ENCODE measurements at regions not wholly inside any gene's neighbourhood (a gene's known extent, or its start where the extent isn't known, plus 50 kb on each side); places are given as distances from the start of the nearest gene placed in this dataset.

GRCh38 chr17:5702951-5703510, 118.7 kb upstream of the NLRP1 start:
- Mint-ChIP-seq H3K4me3 (no peak overlapping the region), H3K36me3 (ENCODE audit: low read depth) (peaks cover 6% of the 10 kb centered on the region; the same call in 1 of the 3 replicates), H3K9me3 (peaks cover 13% of the 10 kb centered on the region), H3K27me3 (ENCODE audit: insufficient read depth, low read depth, poor library complexity) (peaks cover 5% of the 10 kb centered on the region), H3K27ac (no peak overlapping the region), H3K4me1 (peaks cover 48% of the 10 kb centered on the region)
- no peaks in the 10 kb centered on the region for H3K79me2 ChIP-seq (replicated peaks; ENCODE audit: insufficient read depth)
- ATAC-seq (peak; percentile 5; the same call in 2 of the 3 replicates), DNase-seq (ENCODE audit: low spot score) (peak; percentile 69)
- H2AFZ ChIP-seq: no peak overlapping the region
- peaks cover 31% of the 10 kb centered on the region for H3K4me1 ChIP-seq (ENCODE audit: insufficient read depth)
- no peaks in the 10 kb centered on the region for H3K27me3 ChIP-seq (ENCODE audit: insufficient read depth)
- H3K36me3 ChIP-seq (ENCODE audit: insufficient read depth): no peaks in the 10 kb centered on the region
- H4K20me1 ChIP-seq (replicated peaks; ENCODE audit: insufficient read depth): no peaks in the 10 kb centered on the region
- no peak for TF ChIP-seq STAT1 (IDR thresholded peaks at IDR 0.05; ENCODE audit: unreplicated experiment)
- TF ChIP-seq CREB1 (CRISPR knock-in tag; IDR thresholded peaks at IDR 0.05; ENCODE audit: low read depth): no peak
- no peak for TF ChIP-seq POLR2AphosphoS5 (IDR thresholded peaks at IDR 0.05; ENCODE audit: low read depth)
- no peak for TF ChIP-seq NANOG (IDR thresholded peaks at IDR 0.05; ENCODE audit: borderline replicate concordance)
- no peak for TF ChIP-seq ZNF114 (CRISPR knock-in tag; IDR thresholded peaks at IDR 0.05)
- TF ChIP-seq EZH2 (IDR thresholded peaks at IDR 0.05; ENCODE audit: low read depth, unreplicated experiment): no peak
- 0 out of 2 replicates have a peak, but pooled peaks cover 3% of the 10 kb centered on the region for H3F3A ChIP-seq (replicated peaks; ENCODE audit: low read depth)
- H3K27ac ChIP-seq (ENCODE audit: low read depth): no peak overlapping the region
- H3K9me2 ChIP-seq (ENCODE audit: insufficient read depth): no peaks in the 10 kb centered on the region
- no peak overlapping the region for H3K4me3 ChIP-seq
- 0 out of 2 replicates have a peak overlapping the region, but pooled peaks have one; percentile 5 for H3K4me2 ChIP-seq

DNA sequence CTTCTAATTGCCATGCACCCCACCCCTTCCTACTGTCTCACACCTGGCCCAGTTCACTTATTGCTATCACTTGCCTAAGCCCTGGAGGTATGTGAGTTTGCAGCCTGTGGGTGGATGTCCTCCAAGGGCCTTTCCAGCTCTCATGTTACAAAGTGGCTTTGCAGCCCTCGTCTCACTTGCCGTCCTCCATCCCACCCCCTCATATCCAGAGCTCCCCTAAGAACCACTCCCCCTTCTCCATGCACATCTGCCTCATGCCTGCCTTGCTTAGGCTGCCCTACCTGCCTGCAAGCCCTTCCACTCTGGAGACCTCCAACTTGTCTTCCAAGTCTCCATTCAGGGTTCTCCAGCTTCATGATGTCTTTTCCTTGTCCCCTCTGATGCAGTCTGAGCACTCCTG, 119.4 kb upstream of the NLRP1 start:
- Histone ChIP-seq H3K27me3 (ENCODE audit: insufficient read depth) (no peaks in the 10 kb centered on the region), H3K9me2 (ENCODE audit: insufficient read depth) (no peaks in the 10 kb centered on the region), H4K20me1 (replicated peaks; ENCODE audit: insufficient read depth) (no peaks in the 10 kb centered on the region), H3K27ac (ENCODE audit: low read depth) (no peak overlapping the region), H2AFZ (no peak overlapping the region), H3F3A (replicated peaks; ENCODE audit: low read depth) (0 out of 2 replicates have a peak, but pooled peaks cover 3% of the 10 kb centered on the region), H3K79me2 (replicated peaks; ENCODE audit: insufficient read depth) (no peaks in the 10 kb centered on the region), H3K4me1 (ENCODE audit: insufficient read depth) (peaks cover 30% of the 10 kb centered on the region), H3K36me3 (ENCODE audit: insufficient read depth) (no peaks in the 10 kb centered on the region), H3K4me2 (no peak overlapping the region), H3K4me3 (no peak overlapping the region)
- TF ChIP-seq CREB1 (CRISPR knock-in tag; IDR thresholded peaks at IDR 0.05; ENCODE audit: low read depth) (no peak), ZNF331 (CRISPR knock-in tag; IDR thresholded peaks at IDR 0.05; ENCODE audit: low read depth) (no peak), NANOG (IDR thresholded peaks at IDR 0.05; ENCODE audit: borderline replicate concordance) (no peak), EZH2phosphoT487 (IDR thresholded peaks at IDR 0.05; ENCODE audit: unreplicated experiment) (no peak)
- TF ChIP-seq, protein P1, sequence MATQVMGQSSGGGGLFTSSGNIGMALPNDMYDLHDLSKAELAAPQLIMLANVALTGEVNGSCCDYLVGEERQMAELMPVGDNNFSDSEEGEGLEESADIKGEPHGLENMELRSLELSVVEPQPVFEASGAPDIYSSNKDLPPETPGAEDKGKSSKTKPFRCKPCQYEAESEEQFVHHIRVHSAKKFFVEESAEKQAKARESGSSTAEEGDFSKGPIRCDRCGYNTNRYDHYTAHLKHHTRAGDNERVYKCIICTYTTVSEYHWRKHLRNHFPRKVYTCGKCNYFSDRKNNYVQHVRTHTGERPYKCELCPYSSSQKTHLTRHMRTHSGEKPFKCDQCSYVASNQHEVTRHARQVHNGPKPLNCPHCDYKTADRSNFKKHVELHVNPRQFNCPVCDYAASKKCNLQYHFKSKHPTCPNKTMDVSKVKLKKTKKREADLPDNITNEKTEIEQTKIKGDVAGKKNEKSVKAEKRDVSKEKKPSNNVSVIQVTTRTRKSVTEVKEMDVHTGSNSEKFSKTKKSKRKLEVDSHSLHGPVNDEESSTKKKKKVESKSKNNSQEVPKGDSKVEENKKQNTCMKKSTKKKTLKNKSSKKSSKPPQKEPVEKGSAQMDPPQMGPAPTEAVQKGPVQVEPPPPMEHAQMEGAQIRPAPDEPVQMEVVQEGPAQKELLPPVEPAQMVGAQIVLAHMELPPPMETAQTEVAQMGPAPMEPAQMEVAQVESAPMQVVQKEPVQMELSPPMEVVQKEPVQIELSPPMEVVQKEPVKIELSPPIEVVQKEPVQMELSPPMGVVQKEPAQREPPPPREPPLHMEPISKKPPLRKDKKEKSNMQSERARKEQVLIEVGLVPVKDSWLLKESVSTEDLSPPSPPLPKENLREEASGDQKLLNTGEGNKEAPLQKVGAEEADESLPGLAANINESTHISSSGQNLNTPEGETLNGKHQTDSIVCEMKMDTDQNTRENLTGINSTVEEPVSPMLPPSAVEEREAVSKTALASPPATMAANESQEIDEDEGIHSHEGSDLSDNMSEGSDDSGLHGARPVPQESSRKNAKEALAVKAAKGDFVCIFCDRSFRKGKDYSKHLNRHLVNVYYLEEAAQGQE (IDR thresholded peaks at IDR 0.05; ENCODE audit: unreplicated experiment): no peak
- no peak for ATAC-seq
- H3K4me1 Mint-ChIP-seq: peaks cover 42% of the 10 kb centered on the region
- no peak overlapping the region for H3K4me3 Mint-ChIP-seq
- H3K27ac Mint-ChIP-seq: no peak overlapping the region
- peak; percentile 1 for DNase-seq (ENCODE audit: low spot score)
- peaks cover 10% of the 10 kb centered on the region for H3K9me3 Mint-ChIP-seq
- H3K36me3 Mint-ChIP-seq (ENCODE audit: low read depth): peaks cover 6% of the 10 kb centered on the region; the same call in 1 of the 3 replicates
- peaks cover 5% of the 10 kb centered on the region for H3K27me3 Mint-ChIP-seq (ENCODE audit: insufficient read depth, low read depth, poor library complexity)
